Renal pelvis (tissue), 1 donor: ENCODE measurements at regions not wholly inside any gene's neighbourhood (a gene's known extent, or its start where the extent isn't known, plus 50 kb on each side); places are given as distances from the start of the nearest gene placed in this dataset.
"Not testable (repeated sequence)": the region's sequence is repeated elsewhere in the genome, so short reads cannot be mapped to it uniquely, and the experiment has no call there.

ENCODE experiments used
- DNase-seq: peaks from one replicate; pipeline ENCODE4 v3.0.0-alpha.2; 2013

DNA sequence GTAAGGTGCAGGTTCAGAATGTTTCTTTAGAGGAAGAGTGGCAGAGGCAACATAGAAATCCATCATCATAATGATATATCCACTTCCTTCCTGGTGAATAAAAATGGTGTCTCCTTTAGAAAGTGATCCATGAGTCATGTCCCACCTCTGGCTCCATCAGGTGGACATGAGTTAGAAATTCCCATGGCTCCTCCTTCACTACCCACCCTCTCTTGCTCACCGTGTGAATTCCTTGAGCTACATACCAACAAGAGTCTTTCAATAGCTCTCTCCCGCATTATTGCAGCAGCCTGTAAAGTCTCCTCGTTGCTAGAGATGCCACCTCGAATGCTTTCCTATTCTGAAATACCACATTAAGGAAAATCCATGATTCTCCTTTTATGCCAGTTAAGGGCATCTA, 317.6 kb downstream of the LNPK start:
- DNase-seq = no peak

- DNase-seq = no peak
These were observed 322.3 kb downstream of the LNPK start for GRCh38 chr2:175679728-175680127.

DNA sequence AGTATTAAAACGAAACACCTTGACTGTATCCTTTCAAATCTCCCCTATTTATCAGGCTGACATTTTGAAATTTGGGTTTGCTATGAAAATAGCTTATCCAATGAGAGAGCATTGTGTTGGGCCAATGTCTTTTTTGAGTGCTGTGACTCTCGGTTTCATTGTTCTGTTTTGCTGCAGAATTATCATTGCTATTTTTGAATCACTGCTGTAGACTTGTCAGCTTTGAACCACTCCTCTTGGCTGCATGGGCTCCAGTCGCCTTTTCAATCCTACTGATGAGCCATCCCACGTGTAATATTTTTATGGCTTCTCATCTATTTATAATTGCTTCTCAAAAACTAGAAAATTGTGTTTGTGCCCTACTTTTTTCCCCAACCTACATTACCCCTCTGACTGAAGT, 322.8 kb downstream of the LNPK start:
- no peak for DNase-seq

GRCh38 chr2:175677880-175678279, 324.2 kb downstream of the LNPK start:
- no peak for DNase-seq

DNA sequence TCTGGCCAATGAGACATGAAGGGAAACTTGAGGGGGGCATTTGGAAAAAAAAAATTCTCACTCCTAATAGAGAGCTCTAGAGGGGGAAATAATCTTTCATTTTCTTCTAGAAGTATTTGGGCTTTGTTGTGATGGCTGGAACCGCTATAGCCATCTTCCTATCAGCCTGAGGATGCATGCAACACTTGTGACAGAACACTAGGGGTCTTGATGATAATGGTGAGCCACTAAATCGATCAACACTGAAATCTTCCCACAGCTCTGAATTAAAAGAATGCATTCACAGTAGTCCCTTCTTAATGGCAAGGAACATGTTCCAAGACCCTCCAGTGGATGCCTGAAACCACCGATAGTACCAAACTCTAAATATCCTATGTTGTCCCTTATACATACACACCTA, 325.3 kb downstream of the LNPK start:
- DNase-seq = no peak

GRCh38 chr2:175668804-175669203, 333.3 kb downstream of the LNPK start:
- DNase-seq = not testable (repeated sequence)

GRCh38 chr2:175662335-175662734, 339.7 kb downstream of the LNPK start:
- DNase-seq = no peak

DNA sequence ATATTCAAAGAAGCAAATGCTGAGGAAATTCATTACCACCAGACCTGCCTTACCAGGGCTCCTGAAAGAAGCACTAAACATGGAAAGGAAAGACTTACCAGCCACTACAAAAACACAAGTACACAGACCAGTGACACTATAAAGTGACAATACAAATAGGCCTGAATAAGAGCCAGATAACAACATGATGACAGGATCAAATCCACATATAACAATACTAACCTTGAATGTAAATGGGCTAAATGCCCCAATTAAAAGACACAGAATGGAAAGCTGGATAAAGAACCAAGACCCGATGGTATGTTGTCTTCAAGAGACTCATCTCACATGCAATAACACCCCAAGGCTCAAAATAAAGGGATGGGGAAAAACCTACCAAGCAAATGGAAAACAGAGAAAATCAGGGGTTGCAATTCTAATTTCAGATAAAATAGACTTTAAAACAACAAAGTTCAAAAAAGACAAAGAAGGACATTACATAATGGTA, 353.4 kb downstream of the LNPK start:
- no peak for DNase-seq

DNA sequence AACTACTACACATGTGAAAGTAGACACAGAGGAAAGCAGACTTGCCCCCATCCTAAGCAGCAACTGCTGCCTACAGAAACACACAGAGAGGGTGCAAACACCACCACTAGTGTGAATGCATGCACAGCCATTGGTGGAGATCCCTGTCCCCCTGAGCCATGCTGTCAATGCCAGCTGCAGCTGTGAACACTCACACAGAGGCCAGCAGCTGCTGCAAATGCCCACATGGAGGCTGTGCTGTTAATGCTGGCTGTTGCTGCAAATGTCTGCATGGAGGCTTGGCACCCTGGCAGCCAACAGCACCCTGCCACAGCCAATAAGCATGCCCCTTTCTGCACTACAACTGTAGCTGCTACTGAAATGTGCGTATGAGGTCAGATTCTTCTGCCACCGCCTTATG, 355.0 kb downstream of the LNPK start:
- DNase-seq = no peak

DNA sequence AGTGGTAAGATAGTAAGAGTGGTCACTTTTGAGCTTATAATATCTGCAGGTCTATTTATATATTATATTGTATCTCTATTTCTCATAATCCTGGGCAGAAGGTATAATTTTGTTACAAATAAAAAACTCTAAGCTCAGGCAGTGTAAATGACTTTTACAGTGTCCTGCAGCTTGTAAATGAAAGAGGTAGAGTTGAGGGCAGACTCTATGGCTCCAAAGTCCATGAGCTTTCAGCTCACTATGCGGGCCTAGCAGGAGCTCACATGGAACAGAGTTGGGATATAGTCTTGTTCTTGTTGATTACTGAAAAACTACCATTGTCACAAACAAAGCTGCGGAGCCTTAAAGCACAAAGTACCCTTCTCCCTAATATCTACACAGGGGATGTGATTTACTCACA, 361.4 kb downstream of the LNPK start:
- DNase-seq = no peak

GRCh38 chr2:175633227-175633626, 368.8 kb downstream of the LNPK start:
- DNase-seq = no peak

DNA sequence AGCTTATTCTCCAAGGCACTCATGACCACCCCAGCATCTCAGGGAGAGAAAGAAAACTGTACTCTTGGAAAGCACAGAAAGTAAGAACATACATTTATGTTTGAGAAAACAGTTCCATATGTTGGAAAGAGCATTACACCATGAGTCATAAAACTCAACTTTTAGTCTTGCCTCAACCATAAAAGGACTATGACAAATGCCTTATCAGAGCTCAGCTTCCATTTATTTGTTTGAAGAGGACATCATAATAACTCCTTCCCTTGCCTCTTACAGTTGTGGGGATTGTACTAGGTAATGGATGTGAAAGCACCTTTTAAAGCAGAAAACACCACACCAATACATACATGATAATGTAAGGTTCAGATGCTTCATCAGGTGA, 370.8 kb downstream of the LNPK start:
- DNase-seq = no peak

DNA sequence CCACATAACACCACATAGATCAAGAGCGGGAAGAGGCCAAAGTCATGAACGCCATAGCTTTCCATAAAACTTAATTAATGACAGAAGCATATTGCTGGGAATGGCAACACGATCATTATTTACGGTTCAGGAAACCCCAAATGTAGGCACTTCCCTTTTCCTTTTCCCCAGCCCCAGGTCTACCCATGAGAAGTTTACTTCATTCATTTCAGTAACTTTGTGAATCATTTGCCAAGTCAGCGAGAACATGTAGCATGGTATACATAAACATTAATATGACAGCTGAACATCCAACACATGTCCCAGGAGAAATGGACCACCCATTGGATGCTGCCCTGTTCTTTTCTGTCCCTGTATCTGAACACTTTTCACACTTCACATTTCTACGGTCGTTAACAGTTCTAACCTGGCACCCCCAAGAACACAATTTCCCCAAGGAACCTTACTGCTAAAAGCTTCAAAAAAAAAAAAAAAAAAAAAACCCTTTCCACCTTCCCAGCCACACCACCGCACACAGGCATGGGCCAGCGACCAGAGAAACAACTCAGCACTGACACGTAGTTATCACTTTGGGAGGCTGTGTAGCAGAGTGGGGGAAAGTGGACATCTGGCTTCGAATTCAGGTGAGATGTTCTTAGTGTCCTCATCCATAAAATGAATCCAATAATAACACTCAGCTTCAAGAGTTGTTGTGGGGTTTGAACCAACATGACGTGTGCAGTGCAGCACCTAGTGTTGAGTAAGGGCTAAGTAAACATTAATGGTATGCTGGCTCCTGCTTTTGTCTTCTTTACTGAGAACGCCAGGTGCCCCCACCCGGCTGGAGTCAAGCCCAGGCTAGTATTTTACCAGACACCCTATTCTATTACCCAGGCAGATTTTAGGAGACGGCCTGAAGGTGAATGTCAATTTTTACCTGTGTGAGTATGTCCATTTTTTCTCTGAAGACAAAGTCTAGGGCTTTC, 371.5 kb downstream of the LNPK start:
- DNase-seq = no peak

GRCh38 chr2:175628243-175628642, 373.8 kb downstream of the LNPK start:
- DNase-seq = no peak

DNA sequence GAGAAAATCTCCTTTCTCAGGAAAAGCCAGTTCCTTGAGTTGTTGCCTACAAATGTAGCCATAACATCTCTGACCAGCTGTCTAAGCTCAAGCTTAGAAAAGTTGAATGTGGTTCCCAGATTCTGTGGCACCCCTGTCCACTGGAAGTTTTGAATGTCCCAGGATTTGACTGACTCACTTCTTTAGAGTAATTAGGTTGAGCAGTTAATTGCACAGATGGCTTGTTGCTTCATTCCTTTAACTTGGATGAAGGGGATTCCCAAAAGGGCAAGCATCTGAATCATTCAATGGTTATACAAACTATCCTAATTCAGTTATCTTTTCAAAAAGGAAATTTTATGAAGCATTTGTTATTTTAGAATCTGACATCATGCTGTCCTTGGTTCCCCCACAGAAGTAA, 374.7 kb downstream of the LNPK start:
- DNase-seq = no peak

- DNase-seq = no peak
These were observed 375.3 kb downstream of the LNPK start for GRCh38 chr2:175626796-175627195.

DNA sequence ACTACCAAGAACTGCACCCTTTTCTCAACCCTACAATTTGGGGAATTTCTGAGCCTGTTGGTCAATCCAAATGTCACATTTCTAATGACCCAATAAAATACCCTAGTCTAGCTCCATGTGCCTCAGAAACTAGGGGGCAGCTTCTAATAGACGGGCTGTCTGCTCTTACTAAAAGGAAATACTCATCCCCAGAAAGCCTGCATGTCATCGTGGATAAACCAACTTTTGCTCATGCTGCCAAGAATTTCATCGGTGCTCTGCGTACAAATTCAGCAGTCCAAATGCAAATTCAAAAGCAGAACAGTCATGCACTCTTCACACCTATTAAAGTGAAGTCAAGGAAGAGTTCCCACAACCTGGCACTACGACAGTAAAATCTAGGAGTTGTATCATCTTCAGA, 377.3 kb downstream of the LNPK start:
- DNase-seq = no peak

GRCh38 chr2:175624211-175624761, 377.8 kb downstream of the LNPK start:
- no peak for DNase-seq

- no peak for DNase-seq
These were observed 380.2 kb downstream of the LNPK start for GRCh38 chr2:175621821-175622220.

GRCh38 chr2:175620106-175620505, 382.0 kb downstream of the LNPK start:
- no peak for DNase-seq

DNA sequence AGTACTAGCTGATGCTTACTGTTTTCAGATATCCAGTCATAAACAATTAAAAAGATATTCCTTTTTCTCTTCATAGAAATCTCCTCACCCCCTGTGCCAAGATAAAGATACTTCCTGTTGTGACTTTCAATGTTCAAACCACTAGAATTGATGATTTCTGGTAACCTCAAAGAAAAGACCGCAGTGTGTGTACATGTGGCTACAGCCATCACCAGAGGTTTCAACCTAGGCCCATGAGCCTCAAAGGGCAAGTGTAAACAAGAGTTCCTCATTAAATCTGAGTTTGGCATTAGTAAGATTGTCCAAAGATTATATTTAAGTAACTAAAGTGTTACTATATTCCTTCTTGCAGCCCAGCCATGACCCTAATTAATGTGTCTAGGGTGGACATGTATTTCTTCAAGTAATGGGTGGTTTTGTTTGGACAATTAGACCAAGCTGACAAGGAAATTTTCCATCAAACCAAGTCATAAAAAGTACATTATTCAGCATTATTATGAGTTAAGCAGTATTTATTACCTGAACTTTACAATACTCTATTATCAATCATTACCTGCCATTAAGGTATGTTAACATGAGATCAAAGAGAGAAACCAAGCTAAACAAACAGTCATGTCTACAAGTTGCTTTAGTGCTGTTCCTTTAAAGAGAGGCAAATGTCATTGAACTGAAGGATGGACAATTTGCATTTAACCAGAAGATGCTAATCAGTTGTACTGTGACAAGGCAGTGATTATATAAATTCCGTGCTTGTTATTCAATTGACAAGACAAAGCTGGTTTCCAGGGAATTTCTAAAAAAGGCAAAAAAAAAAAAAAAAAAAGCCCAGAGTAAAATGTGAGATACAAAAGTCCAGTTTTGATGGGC, 382.7 kb downstream of the LNPK start:
- DNase-seq = no peak

DNA sequence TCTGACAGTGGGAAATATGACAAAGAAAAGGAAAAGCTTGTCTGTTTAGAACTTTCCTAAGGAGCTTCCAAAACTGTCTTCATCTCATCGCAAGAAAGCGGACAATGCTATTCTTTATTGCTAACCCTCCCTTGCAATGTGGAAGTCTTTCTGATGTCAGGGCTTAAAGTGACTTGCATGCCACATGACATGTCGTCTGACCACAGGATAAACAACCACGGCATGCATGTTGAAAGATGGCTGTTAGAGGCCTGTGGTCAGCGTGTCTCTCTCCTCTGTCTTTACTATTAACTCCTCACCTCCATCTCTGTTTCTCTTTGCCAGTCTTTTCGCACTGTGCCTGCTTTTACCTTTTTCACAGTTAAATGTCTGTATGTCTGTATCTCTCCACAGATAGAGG, 389.8 kb downstream of the LNPK start:
- no peak for DNase-seq
